Stimulated activated CD4-positive, alpha-beta T cell treated with anti-CD3 and anti-CD28 coated beads, Interleukin-12 subunit alpha, Interleukin-12 subunit beta, amount 100 ng/mL, for 4 hours (primary cell): ENCODE measurements at regions not wholly inside any gene's neighbourhood (a gene's known extent, or its start where the extent isn't known, plus 50 kb on each side); places are given as distances from the start of the nearest gene placed in this dataset.

Experiments used
- DNase-seq: peaks from one replicate; pipeline ENCODE4 v3.0.0-alpha.2; 2020

DNA sequence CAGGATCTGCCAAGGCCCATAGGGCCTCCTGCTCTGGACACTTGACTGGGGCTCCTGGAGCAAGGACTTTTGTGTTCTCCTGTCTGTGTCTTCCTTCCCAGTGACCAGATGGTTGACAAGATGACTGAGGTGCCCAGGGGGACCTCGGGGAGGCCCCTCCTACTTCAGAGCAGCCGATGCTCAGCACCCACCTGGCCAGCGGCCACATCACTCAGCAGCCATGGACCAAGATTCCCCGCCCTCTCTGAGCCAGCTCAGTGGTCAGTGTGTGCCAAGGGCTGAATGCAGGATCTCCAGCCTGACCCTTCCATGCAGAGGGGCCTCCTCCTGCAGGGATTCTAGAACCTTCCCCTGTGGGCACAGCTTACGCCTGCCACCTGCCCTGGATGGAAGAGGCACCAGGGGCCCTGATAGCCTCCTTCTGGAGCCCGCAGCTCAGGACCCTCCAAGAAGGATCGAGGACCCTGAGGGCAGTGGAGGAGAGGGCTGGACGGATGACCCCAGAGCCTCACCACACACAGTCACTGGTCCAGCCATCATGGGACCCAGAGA is 87.4 kb upstream of the GPC1 start:
- no peak for DNase-seq

DNA sequence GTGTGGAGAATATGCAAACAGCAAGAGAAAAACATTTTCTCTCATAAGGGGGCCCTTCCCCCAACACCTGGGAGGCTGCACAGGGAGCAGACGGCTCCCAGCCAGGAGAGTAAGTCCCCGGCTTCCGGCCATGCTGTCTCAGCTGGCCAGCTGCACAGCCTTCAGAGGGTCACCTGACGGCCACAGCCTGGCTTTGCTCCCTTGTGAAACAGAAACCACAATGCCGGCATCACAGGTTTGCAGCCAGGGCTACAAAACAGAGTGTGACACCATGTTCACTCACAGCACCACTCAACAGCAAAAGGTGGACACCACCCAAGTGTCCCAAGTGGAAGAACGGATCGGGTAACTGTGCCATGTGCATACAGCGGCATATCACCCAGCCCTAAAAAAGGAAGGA is 86.9 kb upstream of the GPC1 start:
- DNase-seq: no peak

DNA sequence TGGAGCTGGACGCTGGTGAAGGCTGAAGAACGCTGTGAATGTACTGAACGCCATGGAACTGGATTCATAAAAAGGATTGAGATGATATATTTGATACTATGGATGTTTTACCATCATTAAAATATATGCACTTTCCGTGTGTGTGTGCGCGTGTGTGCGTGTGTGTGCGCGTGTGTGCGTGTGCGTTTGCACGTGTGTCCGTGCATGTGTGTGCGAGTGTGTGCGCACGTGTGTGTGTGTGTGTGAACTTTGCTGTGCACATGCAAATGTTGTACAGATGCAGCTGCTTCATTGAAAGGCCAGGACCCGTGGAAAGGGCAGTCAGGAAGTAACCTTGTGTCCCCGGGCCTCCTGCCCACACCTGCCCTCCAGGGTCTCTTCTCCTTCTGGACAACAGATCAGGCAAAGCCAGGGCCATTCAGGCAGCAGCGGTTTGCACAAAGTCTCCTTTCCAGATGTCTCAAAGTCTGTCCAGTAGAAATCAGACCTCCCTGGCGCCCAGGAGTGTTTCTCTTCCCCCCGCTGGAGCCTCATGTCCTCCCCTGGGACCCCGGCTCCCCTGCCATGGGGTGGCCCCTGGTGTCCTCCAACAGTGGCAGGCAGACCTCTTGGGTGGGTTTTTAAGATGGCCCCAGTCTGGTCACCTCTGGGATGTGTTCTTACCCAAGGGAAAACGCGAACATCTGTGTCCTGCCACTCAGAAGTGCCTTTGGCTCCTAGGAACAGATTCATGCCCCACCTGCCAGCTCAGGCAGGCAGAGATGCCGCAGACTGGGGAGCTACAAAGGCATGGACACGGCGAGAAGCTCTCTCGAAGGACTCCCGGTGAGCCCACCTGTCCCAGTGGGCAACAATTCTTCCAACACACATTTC is 86.1 kb upstream of the GPC1 start:
- no peak for DNase-seq

GRCh38 chr2:240350006-240350355 is 85.5 kb upstream of the GPC1 start:
- DNase-seq: no peak

GRCh38 chr2:240350696-240351087 is 84.8 kb upstream of the GPC1 start:
- DNase-seq: no peak

DNA sequence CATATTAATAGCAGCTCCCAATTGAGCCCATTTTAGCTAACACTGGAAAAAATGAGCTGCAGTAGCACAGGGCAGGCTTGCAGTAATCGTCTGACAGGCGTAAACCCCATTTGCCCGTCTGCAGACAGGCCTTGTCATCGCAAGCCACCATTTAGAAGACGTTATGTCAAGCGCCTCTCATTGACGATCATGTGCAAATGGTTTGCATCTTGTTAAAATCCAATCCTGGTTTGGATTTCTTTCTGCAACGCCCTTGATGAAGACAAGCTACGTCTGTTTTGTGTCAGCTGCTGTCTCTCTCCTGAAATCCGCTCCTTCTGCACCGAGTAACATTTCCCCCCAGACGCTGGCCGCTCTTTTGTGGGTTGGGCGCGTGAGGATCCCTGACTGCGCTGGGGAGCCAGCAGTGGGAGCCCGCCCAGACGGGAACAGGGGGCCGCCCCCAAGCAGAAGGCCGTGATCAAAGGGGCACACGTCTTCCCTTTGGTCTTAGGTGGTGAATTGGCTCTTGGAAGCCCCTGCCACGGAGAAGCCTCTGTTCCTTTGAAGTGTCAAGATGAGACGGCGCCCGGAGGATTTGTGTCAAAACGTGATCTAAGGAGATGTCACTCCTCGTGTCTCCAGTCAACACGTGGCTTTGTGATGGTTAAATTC is 84.2 kb upstream of the GPC1 start:
- DNase-seq: no peak

- no peak for DNase-seq
These were observed 83.5 kb upstream of the GPC1 start for GRCh38 chr2:240351826-240352426.

DNA sequence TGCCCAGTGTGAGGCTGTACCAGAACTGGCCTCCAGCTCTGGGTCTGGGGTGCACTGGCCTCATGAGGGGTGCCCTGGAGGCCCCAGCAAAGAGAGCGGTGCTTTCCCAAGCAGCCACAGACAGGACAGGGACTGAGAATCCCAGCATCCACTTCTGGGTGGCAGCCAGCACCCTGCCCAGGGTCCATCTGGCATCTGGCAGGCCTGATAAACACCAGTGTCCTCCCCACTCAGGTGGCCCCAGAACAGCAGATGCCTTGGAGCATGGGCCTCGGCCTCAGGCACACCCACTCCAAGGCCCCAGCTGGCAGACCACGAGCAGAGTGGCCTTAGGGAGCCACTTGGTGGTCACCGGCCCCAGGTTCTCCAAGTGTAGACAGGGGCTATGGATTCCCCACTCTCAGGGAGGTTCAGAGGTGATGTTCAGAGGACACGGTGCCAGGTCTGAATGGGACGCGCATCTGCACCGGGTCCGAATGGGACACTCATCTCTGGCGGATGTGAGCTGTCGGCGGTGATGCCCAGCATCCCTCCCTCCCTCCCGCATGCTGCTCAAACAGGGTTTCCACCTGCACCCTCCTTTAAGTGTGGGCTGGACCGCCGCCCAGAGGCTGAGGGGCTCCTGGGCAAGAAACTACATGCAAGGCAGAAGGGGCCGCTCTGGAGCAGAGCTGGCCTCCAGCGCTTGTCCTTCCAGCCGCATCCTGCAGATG is 82.2 kb upstream of the GPC1 start:
- DNase-seq: no peak

GRCh38 chr2:240353944-240354343 is 81.5 kb upstream of the GPC1 start:
- DNase-seq: no peak

DNA sequence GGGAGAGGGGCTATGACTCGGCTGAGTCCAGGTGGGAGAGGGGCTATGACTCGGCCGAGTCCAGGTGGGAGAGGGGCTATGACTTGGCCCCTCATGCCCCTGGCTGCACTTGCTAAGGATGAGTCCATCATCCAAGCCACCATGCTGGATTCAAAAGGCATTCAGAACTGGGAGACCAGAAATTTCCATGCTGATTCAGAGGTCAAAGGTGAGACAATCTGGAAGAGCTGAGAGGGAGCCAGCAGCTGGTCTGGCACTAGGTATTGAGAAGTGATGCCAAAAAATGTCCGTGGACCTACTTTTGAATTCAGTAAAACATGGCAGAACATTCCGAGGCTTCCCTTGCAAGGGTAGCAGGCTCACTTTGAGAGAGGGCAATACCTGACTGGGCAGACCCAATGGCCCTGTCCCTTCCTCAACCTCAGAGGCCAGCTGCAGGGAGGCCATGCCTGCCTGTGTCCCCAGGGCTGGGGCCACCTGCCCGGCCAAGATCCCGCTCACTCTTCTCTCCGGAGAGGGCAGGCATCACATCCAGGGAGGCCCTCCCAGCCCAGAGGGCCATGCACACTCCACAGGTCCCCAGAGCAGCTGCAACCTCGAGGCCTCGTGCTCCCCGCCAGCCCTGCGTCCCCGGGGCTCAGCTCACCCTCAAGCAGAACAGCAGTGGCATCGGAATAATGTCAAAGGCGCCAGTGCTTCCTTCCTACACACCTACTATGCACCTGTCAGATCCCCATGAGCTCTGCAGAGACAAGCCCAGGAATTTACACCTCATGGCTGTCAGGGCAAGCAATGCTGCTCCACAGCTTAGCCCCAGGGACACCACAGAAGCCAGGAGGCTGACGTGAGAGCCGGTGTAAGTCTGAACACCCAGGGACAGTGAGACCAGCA is 80.2 kb upstream of the GPC1 start:
- no peak for DNase-seq

GRCh38 chr2:240355962-240356361 is 79.5 kb upstream of the GPC1 start:
- no peak for DNase-seq

GRCh38 chr2:240356700-240357640 is 78.5 kb upstream of the GPC1 start:
- DNase-seq: no peak

DNA sequence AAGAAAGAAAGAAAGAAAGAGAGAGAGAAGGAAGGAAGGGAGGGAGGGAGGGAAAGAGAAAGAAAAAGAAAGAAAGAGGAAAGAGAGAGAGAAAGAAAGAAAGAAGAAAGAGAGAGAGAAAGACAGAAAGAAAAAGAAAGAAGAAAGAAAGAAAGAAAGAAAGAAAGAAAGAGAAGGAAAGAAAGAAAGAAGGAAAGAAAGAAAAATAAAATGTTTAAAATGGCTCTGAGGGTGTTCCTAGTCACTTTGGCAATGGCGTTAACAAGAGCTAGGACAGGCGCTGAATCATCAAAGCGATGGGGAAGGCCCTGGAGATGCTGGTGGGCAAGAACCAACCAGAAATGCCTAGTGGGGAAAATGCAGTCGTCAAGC is 77.8 kb upstream of the GPC1 start:
- DNase-seq: no peak

GRCh38 chr2:240358080-240358479 is 77.4 kb upstream of the GPC1 start:
- DNase-seq: no peak

DNA sequence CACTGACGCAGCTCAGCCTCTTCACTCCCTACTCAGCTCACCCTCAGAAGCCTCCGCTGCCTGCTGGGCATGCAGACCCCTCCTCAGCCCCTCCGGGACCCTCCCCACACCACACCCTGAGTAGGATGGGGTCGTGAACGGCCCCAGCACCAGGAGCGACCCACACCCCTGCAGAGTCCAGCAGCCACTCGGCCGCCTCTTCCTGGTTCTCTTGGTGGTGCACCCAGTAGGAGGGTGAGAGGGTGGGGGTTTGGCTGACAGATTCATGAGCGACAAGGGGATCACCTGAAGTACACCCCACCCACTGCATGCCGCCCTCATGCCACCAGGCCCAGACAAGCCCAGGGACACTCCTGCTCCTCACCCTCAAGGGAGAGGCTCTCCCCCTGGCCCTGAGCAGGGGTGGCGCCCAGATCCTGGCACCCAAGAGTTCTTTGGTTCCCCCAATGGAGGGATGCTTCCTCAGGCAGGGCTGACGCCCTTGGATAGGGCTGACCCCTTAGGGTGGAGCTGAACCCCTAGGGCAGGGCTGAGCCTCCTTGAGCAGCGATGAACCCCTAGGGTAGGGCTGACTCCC is 76.6 kb upstream of the GPC1 start:
- no peak for DNase-seq

- no peak for DNase-seq
These were observed 75.8 kb upstream of the GPC1 start for GRCh38 chr2:240359695-240360094.

- no peak for DNase-seq
These were observed 74.6 kb upstream of the GPC1 start for GRCh38 chr2:240360645-240361475.

DNA sequence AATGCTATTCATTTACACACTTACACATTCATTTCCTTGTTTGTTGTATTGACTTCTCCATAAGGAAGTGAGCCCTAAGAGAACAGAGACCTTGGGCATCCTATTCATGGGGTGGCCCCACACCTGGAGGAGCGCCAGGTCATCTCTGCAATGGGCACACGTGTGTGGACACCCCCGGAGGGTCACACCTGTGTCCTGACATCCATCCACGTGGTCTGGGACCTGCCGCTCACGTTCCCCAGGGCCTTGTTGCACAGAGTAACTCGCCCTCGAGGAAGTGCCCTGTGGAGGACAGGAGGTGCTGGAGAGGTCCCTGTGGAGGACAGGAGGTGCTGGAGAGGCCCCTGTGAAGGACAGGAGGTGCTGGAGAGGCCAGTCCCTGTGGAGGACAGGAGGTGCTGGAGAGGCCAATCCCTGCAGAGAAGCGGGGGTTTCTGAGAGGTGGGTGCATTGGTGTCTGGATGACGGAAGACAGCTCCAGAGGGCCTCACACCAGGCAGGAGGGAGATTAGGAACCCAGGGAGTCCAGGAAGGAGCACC is 73.2 kb upstream of the GPC1 start:
- DNase-seq: no peak
